GM18873 (cell line): ENCODE measurements at regions not wholly inside any gene's neighbourhood (a gene's known extent, or its start where the extent isn't known, plus 50 kb on each side); places are given as distances from the start of the nearest gene placed in this dataset.
A peak's percentile ranks its signal among the peaks of the same experiment; 100 is the strongest.

Source experiments
- ATAC-seq: cut with Tn5 transposase; IDR thresholded peaks from one replicate; pipeline ENCODE4 v1.9.1; 2021; ENCODE audit warnings: mild to moderate bottlenecking, moderate library complexity, moderate number of reproducible peaks; ENCODE audit not compliant: unreplicated experiment, low FRiP score

DNA sequence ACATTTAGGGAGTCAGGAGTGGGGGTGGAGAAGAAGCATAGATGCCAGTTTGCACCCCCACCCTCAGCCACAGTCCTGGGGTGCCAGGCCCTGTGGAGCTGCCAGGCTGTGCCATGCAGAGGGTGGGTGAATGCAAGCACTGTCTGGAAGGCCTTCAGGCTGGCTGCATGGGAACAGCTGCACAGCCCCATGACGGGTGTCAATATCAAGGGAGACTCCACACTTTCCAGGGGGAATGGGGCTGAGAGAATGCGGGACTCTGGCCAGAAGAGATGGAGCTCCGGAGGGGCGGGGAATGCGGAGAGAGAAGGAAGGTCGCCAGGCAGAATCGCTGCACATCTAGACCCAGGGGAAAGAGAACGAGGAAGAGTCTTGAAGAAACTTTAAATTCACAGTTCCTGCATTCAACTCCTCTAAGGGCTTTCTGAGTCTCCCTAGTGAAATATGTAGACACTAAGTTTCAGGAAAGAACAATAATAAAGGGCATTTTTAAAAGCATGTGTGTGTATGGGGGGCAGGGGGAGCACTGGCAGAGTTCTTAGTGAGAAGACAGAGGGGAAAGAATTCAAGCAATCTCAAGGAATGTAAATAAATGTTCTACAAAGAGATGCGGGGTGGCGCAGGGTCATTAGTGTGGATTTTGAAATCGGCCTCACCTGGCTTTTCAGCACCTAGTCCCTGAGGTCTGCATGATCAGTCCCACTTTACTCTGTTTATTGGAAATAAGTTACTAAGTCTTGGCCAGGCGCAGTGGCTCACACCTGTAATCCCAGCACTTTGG is 59.1 kb downstream of the BOD1 start:
- no peak for ATAC-seq

DNA sequence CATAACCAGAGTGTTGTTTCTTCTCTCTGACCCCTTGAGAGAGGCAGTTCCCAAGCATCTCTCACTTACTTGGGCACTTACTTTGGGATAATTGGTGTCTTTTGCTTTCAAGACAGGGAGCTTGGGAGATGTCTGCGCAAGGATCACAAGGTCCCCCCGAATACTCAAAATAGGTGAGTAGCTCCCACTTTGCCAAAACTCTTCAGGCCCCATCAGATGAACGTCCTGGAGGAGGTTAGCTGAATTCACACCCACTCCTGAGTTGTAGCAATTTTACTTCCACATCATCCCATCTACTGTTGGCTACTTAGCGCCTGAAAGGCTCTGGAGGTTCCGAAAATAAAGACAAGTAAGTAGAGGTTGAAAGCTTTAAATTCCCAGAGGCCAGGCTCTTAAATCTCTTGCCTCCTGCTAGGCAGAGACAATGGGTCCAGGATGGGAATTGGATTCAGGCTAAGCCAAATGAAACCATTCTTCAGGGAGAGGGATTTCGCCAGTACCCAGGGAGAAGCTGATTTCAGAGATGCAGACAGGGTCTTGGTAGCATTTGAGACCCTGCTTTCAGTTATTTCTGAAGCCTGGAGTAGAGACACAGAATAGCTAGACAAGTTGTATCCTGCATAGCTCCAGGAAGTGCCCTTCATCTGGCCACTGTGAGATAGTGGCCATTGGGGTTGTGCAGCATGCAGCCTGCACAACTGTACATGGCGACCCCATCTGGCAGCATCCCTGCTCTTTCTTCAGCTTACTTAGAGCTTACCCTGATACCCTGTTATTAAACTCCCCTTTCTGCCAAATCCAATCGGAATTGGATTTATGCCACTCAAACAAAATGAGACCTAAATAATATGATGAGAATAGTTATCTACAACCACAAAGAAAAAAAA is 60.1 kb downstream of the BOD1 start:
- ATAC-seq: no peak

DNA sequence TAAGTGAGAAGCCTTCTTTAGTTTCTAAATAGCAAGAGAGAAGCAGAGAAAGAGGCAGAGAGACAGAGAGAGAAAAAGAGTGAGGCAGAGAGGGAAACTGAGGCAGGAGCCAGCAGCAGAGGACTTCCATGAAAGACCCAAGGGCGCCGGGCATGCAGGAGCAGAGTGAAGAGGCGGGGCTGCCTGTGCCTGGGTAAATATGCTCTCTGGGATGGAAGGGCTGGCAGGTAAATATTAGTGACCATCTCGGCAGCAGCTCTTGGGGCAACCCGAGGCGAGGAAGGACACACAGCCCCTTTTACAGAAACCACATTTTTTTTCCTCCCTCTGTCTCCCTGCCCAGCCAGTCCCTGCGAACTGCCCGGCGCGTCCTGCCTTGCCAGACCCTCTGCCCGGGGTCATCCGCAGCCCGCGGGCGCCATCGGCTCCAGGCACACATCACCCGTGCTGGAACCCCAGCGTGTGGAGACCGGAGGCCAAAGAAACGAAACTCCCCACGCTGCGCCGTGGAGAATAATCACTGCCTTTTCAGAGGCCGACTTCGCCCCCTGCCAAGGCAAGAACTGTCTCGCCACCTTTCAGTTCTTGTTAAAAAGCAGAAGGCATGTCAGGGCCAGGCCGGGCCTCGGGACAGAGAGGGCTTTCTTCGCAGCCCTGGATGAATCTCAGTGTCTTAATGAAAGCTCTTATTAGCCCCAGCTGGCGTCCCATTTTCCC is 61.3 kb downstream of the BOD1 start:
- no peak for ATAC-seq

DNA sequence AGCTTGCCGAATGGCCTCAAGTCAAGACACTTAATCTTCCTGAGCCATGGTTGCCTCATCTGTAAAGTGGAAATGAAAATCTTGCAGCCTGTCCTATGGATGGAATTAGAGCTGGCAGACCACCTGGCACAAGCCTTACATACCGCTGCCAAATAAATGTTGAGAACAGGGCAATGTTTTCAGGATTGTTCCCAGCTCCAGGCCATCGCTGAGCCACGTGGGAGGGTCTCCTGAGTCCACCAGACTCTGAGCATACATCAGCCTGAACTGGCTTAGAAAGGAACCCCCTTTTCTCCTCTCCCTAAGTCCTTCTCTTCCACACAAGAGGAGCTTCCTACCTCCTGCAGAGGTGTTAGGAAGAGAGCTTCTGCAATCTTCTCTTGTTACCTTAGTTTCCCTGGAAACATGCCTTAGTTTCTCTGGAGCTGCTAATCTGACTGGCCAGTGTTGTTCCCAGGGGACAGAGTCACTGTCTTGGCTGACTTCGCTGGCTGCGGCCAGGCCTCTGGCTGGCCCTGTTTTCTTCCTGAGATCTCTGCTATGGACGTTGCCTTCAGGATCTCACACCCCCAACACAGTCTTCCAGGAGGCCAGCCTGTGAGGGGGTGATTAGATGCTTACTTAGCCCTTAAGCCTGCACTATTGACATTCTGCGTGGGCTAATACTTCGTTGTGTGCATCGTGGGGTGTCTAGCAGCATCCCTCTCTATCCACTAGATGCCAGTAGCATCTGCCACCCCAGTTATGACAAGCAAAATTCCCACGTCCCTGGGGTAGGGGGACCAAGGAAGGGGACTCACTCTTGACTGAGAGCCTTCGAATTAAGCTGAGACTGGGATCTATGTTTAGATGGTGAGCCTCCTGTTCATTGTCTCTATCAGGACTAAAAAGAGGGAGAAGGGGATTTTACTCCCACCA is 62.2 kb downstream of the BOD1 start:
- no peak for ATAC-seq

DNA sequence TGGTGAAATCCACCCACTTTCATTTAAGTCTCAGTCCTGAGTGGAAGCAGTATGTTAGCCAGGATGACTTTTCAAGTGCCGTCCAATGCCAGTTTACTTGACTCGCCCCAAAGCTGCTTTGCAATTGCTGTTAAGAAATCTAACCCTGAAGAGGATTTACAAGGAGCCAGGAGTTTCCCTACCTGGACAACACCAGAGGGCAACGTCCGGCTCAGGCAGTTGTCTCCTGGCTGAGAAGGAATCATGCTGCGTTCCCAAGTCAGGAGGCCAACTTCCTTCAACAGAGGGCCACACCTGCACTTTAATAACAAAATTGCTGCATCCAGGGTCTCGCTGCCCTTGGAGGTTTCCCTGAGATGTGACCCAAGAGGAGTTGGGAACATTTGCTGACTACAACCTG is 65.8 kb downstream of the BOD1 start:
- ATAC-seq: no peak

DNA sequence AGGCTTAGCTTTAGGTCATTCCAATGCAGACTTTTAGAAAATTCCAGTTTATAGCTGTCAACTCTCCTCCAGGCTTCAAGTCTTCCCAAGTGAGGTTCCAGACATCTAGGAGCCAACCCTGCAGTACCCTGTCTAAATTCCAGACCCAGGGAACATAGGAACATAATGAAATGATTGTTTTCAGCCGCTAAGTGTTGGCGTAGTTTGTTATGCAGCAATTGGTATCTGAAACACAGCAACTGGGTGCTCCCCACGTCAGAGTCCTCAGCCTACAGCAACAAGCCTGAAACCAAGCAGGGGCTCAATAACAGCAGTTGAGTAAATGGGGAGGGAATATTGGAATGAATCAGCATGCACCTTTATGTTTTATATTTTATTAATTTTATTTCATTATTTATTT is 66.8 kb downstream of the BOD1 start:
- no peak for ATAC-seq

DNA sequence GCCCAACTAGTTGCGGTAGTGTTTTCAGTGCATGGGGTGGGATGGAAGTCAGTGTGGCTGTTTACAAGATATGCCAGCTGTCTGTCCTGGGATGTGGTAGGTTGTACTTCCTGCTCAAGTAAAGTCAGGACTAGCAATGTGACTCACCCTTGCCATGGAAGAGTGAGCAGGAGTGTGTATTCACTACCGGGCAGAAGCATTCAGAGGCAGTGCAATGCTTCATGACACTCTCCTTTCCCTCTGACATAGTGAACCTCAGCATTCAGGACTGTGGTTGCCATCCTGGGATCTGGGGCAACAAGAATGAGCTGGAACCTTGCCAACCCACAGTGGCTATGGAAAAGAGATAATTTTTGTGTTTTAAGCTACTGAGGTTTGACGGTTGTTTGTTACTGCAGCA is 68.9 kb downstream of the BOD1 start:
- peak; percentile 71 for ATAC-seq

DNA sequence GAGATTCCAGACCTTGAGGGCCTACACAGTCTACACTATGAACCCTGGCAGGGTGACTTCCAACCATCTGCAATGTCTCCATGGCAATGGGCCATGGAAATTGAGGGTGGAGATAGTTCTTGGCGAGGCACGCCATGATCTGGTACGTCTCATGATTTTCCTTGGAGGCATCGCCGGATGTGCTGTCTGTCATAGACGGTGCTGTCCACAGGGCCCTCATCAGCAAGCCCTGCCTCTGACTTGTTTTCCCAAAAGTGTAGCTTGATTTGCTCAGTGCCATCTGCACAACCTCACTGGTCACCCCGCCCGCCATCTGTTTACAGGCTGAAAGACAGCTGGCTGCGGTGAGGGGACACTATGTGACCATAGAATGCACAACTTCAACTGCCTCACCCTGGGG is 73.5 kb downstream of the BOD1 start:
- ATAC-seq: no peak

DNA sequence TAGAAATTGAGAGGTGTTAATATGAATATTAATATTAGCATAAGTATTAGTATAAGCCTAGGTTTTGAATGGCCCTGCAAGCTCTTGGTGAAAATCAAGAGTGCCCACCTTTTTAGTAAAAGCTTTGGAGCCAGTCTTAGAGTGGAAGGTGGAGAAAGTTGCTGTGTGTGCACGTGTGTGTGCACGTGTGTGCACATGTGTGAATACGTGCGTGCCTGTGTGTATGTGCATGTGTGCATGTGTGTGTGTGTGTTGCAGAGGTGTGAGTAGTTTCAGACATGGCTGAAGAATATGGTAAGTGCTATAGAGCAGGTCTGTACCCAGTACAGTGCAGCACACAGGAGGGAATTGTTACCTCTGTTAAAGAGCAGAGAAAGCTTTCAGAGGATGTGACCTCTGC is 74.3 kb downstream of the BOD1 start:
- ATAC-seq: no peak

DNA sequence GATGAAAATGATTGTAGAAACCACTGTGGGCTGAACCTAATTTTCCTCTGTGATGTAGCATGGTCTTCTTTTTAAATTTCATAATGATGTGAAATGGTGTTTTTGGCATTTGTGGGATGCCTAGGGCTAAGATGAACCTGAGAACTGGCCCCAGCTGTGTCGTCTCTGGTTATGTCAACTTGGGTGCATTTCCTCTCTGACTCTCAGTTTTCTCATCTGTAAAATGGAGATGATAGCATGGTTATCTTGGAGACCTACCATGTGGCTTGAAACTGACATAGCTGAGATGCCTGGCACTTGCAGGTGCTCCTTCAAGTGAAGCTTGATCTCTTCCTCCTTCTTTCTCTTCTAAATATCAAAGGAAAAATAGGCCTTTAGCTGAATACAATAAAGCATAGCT is 77.8 kb downstream of the BOD1 start:
- no peak for ATAC-seq

DNA sequence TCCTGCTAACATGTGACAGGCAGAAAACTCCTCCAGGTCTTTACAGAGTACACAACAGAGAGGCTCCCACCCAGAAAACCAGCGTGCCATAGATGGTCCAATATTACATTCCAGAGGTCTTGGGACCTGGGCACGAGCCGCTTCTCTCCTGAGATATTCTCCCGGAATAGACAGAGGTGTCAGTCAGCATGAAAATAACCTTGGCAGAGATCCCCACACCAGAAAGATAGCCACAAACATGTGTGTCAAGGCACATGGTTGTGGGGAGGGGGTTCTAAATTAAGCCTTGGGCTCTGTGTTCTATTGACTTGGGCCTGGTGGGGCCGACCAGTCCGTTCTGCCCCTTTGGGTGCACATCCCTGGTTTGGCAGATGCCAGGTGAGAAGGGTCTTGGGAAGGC is 78.4 kb downstream of the BOD1 start:
- no peak for ATAC-seq

DNA sequence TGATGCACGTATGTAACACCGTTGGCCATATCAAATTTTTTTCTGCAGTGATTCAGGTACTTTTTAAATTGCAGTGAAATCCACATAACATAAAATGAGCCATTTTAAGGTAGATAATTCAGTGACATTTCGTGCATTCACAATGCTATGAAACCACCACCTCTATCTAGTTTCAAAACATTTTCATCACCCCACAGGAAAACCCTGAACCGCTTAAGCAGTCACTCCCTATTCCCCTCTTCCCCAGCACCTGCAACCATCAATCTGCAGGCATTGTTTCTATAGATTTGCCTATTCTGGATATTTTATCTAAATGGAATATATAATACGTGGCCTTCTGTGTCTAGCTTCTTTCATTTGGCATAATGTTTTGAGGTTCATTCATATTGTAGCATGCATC is 79.2 kb downstream of the BOD1 start:
- ATAC-seq: no peak

DNA sequence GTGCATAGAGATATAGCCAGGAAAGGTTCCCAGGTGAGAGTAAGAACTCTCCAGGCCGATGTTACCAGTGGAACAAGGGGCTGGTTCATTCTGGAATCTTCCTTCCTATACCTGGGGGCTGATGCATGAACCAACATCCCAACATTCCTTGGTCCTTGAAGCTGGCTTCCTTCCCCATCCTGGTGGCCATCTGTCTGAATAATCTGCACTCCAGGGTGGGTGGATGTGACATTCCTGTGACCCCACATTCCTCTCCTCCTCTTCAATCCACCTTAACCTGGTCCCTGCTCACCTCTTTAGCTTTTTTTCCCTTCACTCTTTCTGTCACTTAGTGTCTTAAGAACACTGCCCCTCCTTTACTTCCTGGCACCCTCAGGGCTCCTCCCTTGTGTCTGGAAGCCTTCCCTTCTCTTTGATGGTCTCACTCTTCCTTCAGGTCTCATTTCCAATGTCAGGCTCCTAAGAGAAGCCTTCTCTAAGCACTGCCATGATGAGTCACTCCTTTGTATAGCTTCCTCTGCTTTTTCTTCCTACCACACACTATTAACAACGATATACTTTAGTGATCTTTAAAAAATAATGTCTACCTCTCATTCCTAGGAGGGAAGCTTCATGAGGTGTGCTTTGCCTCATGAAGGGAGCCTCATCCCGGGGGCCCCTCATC is 80.3 kb downstream of the BOD1 start:
- no peak for ATAC-seq

DNA sequence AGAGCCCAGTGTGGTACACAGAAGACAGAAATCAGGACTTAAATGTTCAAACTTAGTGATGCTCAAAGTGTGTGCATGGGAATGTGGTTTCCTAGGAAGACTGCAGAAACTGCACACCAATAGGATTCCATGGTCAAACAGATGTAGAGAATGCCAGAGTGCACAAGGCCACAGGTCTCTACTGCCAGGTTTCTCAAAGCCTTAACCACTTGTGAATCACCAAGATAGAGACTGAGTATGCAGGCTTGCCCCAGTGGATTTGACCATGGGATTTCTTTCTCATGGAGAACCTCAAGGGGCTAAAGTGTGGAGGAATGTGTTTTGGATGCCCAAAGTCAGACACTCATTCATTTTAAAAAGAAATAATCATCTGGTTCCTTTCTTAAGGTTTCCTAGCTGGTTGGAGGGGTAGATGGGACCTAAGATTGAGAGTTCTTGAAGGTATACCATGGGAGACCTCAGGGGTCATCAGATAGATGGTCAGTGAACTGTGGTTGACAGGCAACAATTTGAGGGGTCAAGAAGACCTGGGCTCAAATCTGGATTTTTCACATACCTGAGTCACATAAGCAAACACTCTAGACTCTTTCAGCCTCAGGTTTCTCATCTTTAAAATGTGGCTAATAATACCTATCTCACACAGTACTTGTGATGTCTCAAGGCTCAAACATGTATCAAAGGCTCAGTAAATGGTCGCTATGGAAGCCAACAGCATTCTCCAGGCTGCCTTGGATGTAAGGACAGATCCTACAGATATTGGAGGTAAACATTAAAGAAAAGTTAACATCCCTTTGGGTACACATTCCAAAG is 81.1 kb downstream of the BOD1 start:
- ATAC-seq: no peak

DNA sequence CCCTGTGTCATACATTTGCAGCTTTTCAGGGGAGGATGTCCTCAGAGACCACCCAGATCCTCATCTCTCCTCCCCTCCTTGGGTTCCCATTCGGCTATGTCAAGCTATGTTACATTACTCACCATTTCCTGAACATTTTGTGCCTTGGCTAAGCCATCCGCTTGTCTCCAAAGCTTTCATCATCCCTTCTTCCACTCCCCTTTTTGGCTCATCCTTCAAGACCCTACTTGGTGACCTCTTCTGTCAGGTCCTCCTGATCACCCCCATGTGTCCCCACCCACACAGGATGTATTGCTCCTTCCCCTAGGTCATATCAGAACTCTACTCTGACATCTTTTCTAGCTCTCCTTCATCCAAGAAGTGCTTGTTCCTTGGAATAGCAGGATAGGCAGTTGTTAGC is 81.8 kb downstream of the BOD1 start:
- no peak for ATAC-seq

DNA sequence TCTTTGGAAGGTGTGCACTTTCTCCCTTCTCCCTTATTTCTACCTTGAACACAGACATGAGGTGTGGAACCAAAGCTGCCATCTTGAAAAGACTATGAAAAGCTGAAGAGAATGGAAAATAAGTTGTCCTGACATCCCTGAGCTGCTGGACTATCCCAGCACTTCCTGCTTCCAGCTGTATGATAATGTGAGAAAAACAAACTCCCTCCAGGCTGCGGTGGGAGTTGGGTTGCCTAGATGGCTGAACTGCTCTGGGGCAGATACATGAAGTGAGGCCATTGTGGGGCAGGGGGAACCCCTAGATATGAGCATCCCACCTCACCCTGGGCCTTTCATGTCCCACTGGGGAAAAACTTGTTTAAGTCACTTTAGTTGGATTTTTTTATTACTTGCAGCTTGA is 82.4 kb downstream of the BOD1 start:
- no peak for ATAC-seq

DNA sequence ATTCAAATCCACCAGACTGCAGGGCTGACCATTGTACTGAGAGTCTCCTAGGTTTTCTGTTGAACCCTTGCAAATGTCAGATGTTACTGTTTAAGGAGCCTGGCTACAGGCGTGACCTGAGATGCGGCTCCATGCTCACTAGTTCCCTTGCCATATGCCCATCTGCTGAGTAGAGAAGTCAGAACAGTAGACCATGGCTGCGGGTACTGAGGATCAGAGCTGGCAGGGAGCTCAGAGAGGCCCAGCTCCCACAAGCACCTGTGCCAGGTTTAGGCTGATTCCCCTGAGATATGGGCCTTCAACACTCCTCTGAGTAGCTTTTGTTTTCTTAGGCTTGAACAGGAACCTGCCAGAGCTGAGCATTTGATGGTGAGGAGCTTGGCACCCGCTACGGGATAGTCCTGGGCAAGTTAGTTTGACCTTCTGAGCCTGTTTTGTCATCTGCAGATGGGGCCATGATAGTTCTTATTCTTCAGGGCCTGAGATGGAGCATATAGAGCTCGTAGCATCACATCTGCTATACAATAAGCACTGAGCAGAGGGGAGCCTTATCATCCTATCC is 83.7 kb downstream of the BOD1 start:
- no peak for ATAC-seq

DNA sequence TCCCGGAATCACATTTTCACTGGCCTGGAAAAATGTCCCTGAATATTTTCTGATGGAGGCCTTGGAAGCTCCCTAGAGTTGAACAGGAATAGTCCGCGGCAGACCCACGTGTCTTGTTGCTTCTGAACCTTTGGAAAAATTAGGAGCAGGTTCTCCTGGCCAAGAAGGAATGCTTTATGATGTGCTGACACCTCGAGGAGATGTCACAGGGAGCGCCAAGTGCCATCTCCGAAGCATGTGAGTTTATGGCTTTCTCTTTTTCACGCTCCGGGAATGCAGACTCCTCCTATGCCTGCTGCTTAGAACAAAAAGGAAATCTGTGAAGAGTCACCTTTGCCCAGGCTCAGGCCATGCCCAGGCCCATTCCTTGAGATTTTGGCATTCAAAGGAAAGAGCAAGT is 84.6 kb downstream of the BOD1 start:
- no peak for ATAC-seq

DNA sequence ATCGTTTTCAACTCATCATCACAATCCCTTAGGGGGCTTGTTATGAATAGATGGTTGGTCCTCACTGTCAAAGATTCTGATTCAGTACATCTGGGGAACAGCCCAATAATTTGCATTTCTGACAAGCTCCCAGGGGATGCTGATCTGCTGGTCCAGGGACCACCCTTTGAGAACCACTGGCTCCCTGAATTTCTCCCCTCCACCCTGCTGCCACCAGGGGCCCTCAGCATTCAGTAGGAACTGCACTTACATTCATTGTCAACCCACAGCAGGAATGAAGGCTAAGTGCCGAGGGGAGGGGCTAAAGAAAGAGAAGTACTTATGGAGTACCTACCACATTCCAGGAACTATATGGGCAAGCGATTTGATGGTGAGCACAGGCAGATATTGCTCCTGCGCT is 85.9 kb downstream of the BOD1 start:
- no peak for ATAC-seq
